ENCODE measurements at regions not wholly inside any gene's neighbourhood (a gene's known extent, or its start where the extent isn't known, plus 50 kb on each side); places are given as distances from the start of the nearest gene placed in this dataset.

- no peaks in the 10 kb centered on the region for H3K9me3 ChIP-seq (ENCODE audit: low read depth)
- no peak overlapping the region for H3K4me3 ChIP-seq
- no peak overlapping the region for H3K27ac ChIP-seq
- no peaks in the 10 kb centered on the region for H3K4me1 ChIP-seq (ENCODE audit: low read depth)
- no peaks in the 10 kb centered on the region for H3K27me3 ChIP-seq
- H3K36me3 ChIP-seq = no peaks in the 10 kb centered on the region
- DNase-seq (ENCODE audit: low read depth in 1 of 2, low spot score in 1 of 2) = no peak
- TF ChIP-seq CTCF (IDR thresholded peaks at IDR 0.05; ENCODE audit: low read depth, low read length) = no peak
These were observed 113.2 kb downstream of the GYPC start for GRCh38 chr2:126769118-126769517.

- no peak for DNase-seq (ENCODE audit: low read depth in 1 of 2, low spot score in 1 of 2)
- Histone ChIP-seq H3K4me1 (ENCODE audit: low read depth) (no peaks in the 10 kb centered on the region), H3K27me3 (peaks cover 7% of the 10 kb centered on the region), H3K4me3 (no peak overlapping the region), H3K27ac (no peak overlapping the region), H3K36me3 (no peaks in the 10 kb centered on the region), H3K9me3 (ENCODE audit: low read depth) (no peaks in the 10 kb centered on the region)
- TF ChIP-seq CTCF (IDR thresholded peaks at IDR 0.05; ENCODE audit: low read depth, low read length) = no peak
These were observed 114.5 kb downstream of the GYPC start for GRCh38 chr2:126770466-126770865.

- Histone ChIP-seq H3K4me1 (ENCODE audit: low read depth) (no peaks in the 10 kb centered on the region), H3K9me3 (ENCODE audit: low read depth) (no peaks in the 10 kb centered on the region), H3K27ac (no peak overlapping the region), H3K36me3 (no peaks in the 10 kb centered on the region), H3K4me3 (no peak overlapping the region), H3K27me3 (peaks cover 8% of the 10 kb centered on the region)
- no peak for TF ChIP-seq CTCF (IDR thresholded peaks at IDR 0.05; ENCODE audit: low read depth, low read length)
- DNase-seq (ENCODE audit: low read depth in 1 of 2, low spot score in 1 of 2) = no peak
These were observed 115.1 kb downstream of the GYPC start for GRCh38 chr2:126771094-126771493.

- no peak for TF ChIP-seq CTCF (IDR thresholded peaks at IDR 0.05; ENCODE audit: low read depth, low read length)
- Histone ChIP-seq H3K9me3 (ENCODE audit: low read depth) (no peaks in the 10 kb centered on the region), H3K27ac (no peak overlapping the region), H3K36me3 (no peaks in the 10 kb centered on the region), H3K4me3 (no peak overlapping the region), H3K4me1 (ENCODE audit: low read depth) (no peaks in the 10 kb centered on the region), H3K27me3 (peaks cover 10% of the 10 kb centered on the region)
- DNase-seq (ENCODE audit: low read depth in 1 of 2, low spot score in 1 of 2) = no peak
These were observed 115.7 kb downstream of the GYPC start for GRCh38 chr2:126771501-126772195.

GRCh38 chr2:126774290-126774689, 118.3 kb downstream of the GYPC start:
- Histone ChIP-seq H3K27ac (no peak overlapping the region), H3K36me3 (no peaks in the 10 kb centered on the region), H3K4me3 (no peak overlapping the region), H3K27me3 (peaks cover 10% of the 10 kb centered on the region), H3K9me3 (ENCODE audit: low read depth) (no peaks in the 10 kb centered on the region), H3K4me1 (ENCODE audit: low read depth) (peaks cover 9% of the 10 kb centered on the region)
- TF ChIP-seq CTCF (IDR thresholded peaks at IDR 0.05; ENCODE audit: low read depth, low read length) = no peak
- DNase-seq (ENCODE audit: low read depth in 1 of 2, low spot score in 1 of 2) = no peak

Measured in cardiac muscle cell (in vitro differentiated cells and primary cell).